Activated naive CD8-positive, alpha-beta T cell treated with anti-CD3 and anti-CD28 coated beads, Interleukin-2, amount 10 ng/mL, durations not matched to agents 7 days and 5 days (primary cell): ENCODE measurements at regions not wholly inside any gene's neighbourhood (a gene's known extent, or its start where the extent isn't known, plus 50 kb on each side); places are given as distances from the start of the nearest gene placed in this dataset.

ENCODE experiments used
- ATAC-seq: fragments of 150-1000 bp; cut with Tn5 transposase; one replicate; pipeline ENCODE4 v1.10.0; 2021; ENCODE audit warnings: low read depth, moderate library complexity
- POLR2A ChIA-PET: fragments of 350-600 bp; sonication (Branson Sonifier 250); formaldehyde crosslinking; loops from one replicate; lab custom pipeline; 2021; ENCODE audit warnings: antibody characterized with exemption; lab: Charles Lee
- DNase-seq: peaks from one replicate; pipeline ENCODE4 v3.0.0; 2021
- H3K27ac Mint-ChIP-seq: one replicate; pipeline ENCODE4 v1.8.0; 2022; ENCODE audit warnings: mild to moderate bottlenecking, mixed read lengths
- H3K27me3 Mint-ChIP-seq: one replicate; pipeline ENCODE4 v1.8.0; 2022; ENCODE audit warnings: mild to moderate bottlenecking, moderate library complexity, mixed read lengths
- H3K36me3 Mint-ChIP-seq: one replicate; pipeline ENCODE4 v1.8.0; 2021; ENCODE audit warnings: mild to moderate bottlenecking, mixed read lengths
- H3K4me1 Mint-ChIP-seq: one replicate; pipeline ENCODE4 v1.8.0; 2021; ENCODE audit warnings: mixed read lengths
- H3K4me3 Mint-ChIP-seq: one replicate; pipeline ENCODE4 v1.8.0; 2022; ENCODE audit warnings: mild to moderate bottlenecking, moderate library complexity, mixed read lengths
- H3K9me3 Mint-ChIP-seq: one replicate; pipeline ENCODE4 v1.8.0; 2021; ENCODE audit warnings: mixed read lengths

DNA sequence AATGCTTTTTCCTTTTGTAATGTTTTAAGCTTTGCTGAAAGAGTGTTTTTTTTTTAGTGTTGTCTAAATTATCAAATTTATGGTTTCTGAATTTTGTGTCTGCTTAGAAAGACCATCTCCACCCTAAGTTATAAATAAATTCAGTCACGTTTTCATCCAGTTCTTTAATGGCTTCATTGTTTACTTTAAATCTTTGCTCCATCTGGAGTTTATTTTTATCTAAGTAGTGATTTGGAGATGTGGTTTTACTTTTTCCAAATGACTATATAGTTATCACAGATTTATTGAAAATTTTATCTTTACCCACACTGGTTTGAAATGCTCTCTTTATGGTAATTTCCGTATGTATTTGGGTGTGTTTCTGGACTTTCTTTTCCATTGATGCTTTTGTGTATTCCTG is 577.2 kb upstream of the ZNF608 start:
- H3K36me3 Mint-ChIP-seq, result no peaks in the 10 kb centered on the region
- POLR2A ChIA-PET, result no interaction called here
- no peak for ATAC-seq
- no peak for DNase-seq
- no peaks in the 10 kb centered on the region for H3K9me3 Mint-ChIP-seq
- no peaks in the 10 kb centered on the region for H3K4me1 Mint-ChIP-seq
- H3K4me3 Mint-ChIP-seq, result no peak overlapping the region
- no peaks in the 10 kb centered on the region for H3K27me3 Mint-ChIP-seq
- no peak overlapping the region for H3K27ac Mint-ChIP-seq

DNA sequence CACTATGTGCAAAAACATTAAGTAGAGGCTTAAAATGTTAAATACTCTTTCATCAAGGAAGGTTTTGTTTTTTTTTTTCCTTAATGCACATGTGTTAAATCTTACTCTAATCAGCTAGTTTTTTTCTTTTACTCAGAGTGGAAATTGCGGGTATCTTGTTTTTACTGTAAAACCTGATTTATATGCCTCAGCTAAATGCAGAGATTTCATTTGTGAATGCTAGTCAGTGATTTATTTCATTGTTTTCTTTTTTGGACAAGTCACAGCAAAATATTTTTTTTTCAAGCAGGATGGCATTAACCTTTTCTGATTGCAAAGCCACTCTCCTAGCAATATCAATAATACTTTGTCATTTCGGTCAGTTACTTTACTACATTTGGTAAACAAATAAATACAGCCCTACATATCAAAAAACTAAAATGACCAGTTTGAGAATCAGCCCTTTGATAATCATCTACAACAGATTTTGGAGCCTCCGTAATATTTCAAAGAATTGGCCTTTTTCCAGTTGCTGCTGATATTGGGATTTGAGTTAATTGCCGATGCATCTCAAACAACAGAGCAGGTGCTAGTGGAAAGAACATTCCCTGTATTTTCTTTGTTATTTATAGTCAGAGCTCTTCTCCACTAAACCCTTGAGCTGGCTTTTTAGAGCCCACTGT is 579.2 kb upstream of the ZNF608 start:
- POLR2A ChIA-PET, result no interaction called here
- H3K4me3 Mint-ChIP-seq, result no peak overlapping the region
- DNase-seq, result no peak
- ATAC-seq, result no peak
- no peaks in the 10 kb centered on the region for H3K27me3 Mint-ChIP-seq
- H3K9me3 Mint-ChIP-seq, result no peaks in the 10 kb centered on the region
- no peaks in the 10 kb centered on the region for H3K36me3 Mint-ChIP-seq
- H3K4me1 Mint-ChIP-seq, result no peaks in the 10 kb centered on the region
- no peak overlapping the region for H3K27ac Mint-ChIP-seq

- ATAC-seq, result no peak
- no peak overlapping the region for H3K27ac Mint-ChIP-seq
- no peak overlapping the region for H3K4me3 Mint-ChIP-seq
- DNase-seq, result no peak
- no peaks in the 10 kb centered on the region for H3K4me1 Mint-ChIP-seq
- no peaks in the 10 kb centered on the region for H3K36me3 Mint-ChIP-seq
- no peaks in the 10 kb centered on the region for H3K9me3 Mint-ChIP-seq
- H3K27me3 Mint-ChIP-seq, result no peaks in the 10 kb centered on the region
- POLR2A ChIA-PET, result no interaction called here
These were observed 579.7 kb upstream of the ZNF608 start for GRCh38 chr5:125326150-125326510.

DNA sequence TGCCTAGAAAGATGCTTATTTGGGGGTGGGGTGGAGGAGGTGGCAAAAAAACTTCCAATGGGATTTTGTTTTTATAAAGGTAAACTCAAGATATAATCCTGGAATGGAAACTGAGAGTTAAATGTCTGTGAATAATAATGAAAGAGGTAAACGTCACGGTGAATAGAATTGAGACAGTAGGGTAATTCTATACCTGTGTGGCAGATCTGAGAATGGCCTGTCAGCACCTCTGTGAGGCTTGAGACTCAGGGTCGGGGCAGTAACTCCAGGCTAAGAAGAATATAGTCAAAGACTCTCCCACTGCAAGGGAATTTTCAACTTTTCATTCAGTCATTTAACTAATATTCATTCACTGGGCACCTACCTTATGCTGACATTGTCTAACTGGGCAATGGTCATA is 581.2 kb upstream of the ZNF608 start:
- no peak overlapping the region for H3K4me3 Mint-ChIP-seq
- H3K27me3 Mint-ChIP-seq, result no peaks in the 10 kb centered on the region
- H3K9me3 Mint-ChIP-seq, result no peaks in the 10 kb centered on the region
- ATAC-seq (no peak), DNase-seq (no peak)
- no peaks in the 10 kb centered on the region for H3K36me3 Mint-ChIP-seq
- no peak overlapping the region for H3K27ac Mint-ChIP-seq
- H3K4me1 Mint-ChIP-seq, result no peaks in the 10 kb centered on the region
- POLR2A ChIA-PET, result no interaction called here

- Mint-ChIP-seq H3K4me3 (no peak overlapping the region), H3K4me1 (no peaks in the 10 kb centered on the region), H3K9me3 (no peaks in the 10 kb centered on the region), H3K27me3 (no peaks in the 10 kb centered on the region), H3K27ac (no peak overlapping the region), H3K36me3 (no peaks in the 10 kb centered on the region)
- POLR2A ChIA-PET, result no interaction called here
- ATAC-seq (no peak), DNase-seq (no peak)
These were observed 585.7 kb upstream of the ZNF608 start for GRCh38 chr5:125331987-125332598.

DNA sequence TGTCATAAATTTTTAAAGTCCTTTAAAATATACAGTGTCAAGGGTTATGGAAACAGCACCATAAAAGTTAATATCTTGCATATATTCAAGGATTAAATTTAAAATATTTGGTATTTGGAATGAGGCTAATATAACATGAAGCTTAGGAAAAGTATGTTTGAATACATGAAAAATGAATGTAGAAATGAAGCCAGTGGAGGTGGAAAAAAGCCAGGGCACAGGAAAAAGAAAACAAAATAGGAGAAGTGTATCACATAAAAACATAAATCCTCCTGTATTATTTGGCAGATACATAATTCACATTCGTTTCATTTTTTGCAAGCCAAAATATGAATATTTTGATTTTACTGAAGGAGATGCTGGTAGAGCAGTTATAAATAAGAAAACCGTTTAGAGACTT is 587.0 kb upstream of the ZNF608 start:
- no peaks in the 10 kb centered on the region for H3K36me3 Mint-ChIP-seq
- no peak overlapping the region for H3K27ac Mint-ChIP-seq
- no peak for ATAC-seq
- H3K9me3 Mint-ChIP-seq, result no peaks in the 10 kb centered on the region
- no peak overlapping the region for H3K4me3 Mint-ChIP-seq
- no peak for DNase-seq
- H3K27me3 Mint-ChIP-seq, result no peaks in the 10 kb centered on the region
- POLR2A ChIA-PET, result no interaction called here
- no peaks in the 10 kb centered on the region for H3K4me1 Mint-ChIP-seq

- H3K27ac Mint-ChIP-seq, result no peak overlapping the region
- H3K27me3 Mint-ChIP-seq, result no peaks in the 10 kb centered on the region
- DNase-seq (no peak), ATAC-seq (no peak)
- POLR2A ChIA-PET, result no interaction called here
- H3K9me3 Mint-ChIP-seq, result no peaks in the 10 kb centered on the region
- no peak overlapping the region for H3K4me3 Mint-ChIP-seq
- no peaks in the 10 kb centered on the region for H3K4me1 Mint-ChIP-seq
- no peaks in the 10 kb centered on the region for H3K36me3 Mint-ChIP-seq
These were observed 590.0 kb upstream of the ZNF608 start for GRCh38 chr5:125336401-125336800.

DNA sequence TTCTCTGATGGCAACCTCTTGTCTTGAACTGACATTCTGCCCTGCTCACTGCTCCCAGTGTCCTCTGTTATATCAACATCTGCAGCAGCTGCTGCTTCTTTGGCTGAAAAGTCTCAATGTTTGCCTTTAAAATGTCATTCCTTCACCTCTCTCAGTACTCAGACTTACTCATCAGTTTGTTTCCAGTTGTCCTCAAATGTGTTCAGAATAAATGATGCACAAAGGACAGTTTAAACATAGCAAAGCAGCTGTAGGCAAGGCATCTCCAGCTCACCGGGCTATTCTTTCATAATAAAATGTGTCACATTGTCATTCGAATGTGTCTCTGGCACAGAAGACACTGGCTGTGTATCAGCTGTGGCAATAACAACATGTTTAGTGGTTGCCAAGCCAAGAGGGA is 590.9 kb upstream of the ZNF608 start:
- no peaks in the 10 kb centered on the region for H3K9me3 Mint-ChIP-seq
- ATAC-seq (no peak), DNase-seq (no peak)
- H3K36me3 Mint-ChIP-seq, result no peaks in the 10 kb centered on the region
- no peak overlapping the region for H3K27ac Mint-ChIP-seq
- H3K27me3 Mint-ChIP-seq, result no peaks in the 10 kb centered on the region
- POLR2A ChIA-PET, result no interaction called here
- no peak overlapping the region for H3K4me3 Mint-ChIP-seq
- no peaks in the 10 kb centered on the region for H3K4me1 Mint-ChIP-seq

DNA sequence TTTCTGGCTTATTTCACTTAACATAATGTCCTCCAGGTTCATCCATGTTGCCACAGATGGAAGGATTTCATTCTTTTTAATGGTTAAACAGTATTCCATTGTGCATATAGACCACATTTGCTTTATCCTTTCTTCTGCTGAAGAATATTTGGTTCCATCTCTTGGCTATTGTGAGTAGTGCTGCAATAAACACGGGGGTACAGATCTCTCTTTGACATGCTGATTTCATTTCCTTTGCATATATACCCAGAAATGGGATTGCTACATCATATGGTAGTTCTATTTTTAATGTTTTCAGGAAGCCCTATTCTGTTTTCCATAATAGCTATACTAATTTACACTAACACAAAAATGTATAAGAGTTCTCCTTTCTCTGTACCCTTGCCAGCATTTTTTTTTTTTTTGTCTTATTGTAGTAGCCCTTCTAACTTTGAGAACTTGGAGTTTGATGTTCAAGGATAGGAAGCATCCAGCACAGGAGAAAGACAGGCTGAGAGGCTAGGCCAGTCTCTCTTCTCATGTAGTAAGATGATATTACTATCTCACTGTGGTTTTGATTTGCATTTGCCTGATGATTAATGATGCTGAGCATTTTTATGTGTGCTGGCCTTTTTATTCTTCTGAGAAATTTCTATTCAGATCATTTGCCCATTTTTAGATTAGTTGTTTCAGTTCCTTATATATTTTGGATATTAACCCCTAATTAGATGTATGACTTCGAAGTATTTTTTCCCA is 592.2 kb upstream of the ZNF608 start:
- ATAC-seq, result no peak
- H3K9me3 Mint-ChIP-seq, result peaks cover under 1% of the 10 kb centered on the region

DNA sequence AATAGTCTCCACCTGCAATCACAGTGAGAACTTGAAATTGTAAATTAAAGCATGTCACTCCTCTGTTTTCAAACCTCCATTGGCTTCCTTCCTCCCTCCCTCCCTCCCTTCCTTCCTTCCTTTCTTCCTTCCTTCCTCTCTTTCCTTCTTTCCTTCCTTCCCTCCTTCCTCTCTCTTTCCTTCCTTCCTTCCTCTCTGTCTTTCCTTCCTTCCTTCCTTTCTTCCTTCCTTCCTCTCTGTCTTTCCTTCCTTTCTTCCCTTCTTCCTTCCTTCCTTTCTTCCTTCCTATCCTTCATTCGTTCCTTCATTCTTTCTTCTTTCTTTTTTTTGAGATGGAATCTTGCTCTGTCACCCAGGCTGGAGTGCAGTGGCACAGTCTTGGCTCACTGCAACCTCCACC is 595.0 kb upstream of the ZNF608 start:
- ATAC-seq (no peak), DNase-seq (no peak)
- Mint-ChIP-seq H3K36me3 (no peaks in the 10 kb centered on the region), H3K4me1 (no peaks in the 10 kb centered on the region), H3K27ac (no peak overlapping the region), H3K4me3 (no peak overlapping the region), H3K9me3 (peaks cover 2% of the 10 kb centered on the region), H3K27me3 (no peaks in the 10 kb centered on the region)
- POLR2A ChIA-PET, result no interaction called here

More for the DNA sequence above, 592.2 kb upstream of the ZNF608 start:
- H3K36me3 Mint-ChIP-seq, result no peaks in the 10 kb centered on the region
- no peak overlapping the region for H3K27ac Mint-ChIP-seq
- no peak overlapping the region for H3K4me3 Mint-ChIP-seq
- DNase-seq, result no peak
- POLR2A ChIA-PET, result no interaction called here
- no peaks in the 10 kb centered on the region for H3K4me1 Mint-ChIP-seq
- no peaks in the 10 kb centered on the region for H3K27me3 Mint-ChIP-seq

DNA sequence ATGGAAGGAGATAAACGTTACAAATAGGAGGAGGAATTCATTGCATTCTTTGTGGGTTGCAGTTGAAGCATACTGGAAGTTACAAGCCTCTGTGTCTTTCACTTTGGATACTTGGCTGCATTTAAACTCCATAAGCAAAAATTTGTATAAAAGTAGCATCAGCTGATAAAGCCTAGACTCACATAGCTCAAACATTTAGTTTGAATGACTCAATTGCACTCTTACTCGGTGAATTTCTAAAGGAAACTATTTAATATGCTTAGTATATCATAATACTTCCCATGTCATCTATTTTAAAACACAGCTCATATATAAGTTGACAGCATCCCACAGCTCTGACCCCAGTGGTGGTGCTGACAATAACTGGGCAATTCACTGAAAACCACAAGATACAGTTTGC is 596.6 kb upstream of the ZNF608 start:
- POLR2A ChIA-PET, result no interaction called here
- peaks cover 4% of the 10 kb centered on the region for H3K9me3 Mint-ChIP-seq
- H3K27me3 Mint-ChIP-seq, result no peaks in the 10 kb centered on the region
- no peak overlapping the region for H3K4me3 Mint-ChIP-seq
- H3K27ac Mint-ChIP-seq, result no peak overlapping the region
- DNase-seq (no peak), ATAC-seq (no peak)
- no peaks in the 10 kb centered on the region for H3K36me3 Mint-ChIP-seq
- H3K4me1 Mint-ChIP-seq, result no peaks in the 10 kb centered on the region

DNA sequence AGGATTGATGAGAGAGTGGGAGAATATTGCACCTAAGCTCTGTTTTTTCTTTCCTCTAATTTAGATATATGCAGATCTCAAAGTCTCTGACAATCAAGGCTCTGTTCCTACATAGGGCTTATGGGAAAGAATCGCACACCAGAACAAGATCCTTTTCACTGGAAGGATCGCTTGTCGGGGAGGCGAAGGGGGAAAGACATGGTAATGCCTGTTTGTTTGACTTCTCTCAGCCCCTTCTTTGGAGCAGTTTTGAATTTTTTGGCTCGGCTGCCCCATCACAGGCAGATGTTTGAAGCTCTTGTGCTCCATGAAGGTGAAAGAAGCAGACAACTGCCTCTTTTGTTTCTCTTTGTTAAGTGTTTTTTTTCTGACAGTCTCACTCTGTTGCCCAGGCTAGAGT is 599.9 kb upstream of the ZNF608 start:
- no peak overlapping the region for H3K27ac Mint-ChIP-seq
- H3K36me3 Mint-ChIP-seq, result no peaks in the 10 kb centered on the region
- DNase-seq (no peak), ATAC-seq (no peak)
- POLR2A ChIA-PET, result no interaction called here
- no peak overlapping the region for H3K4me3 Mint-ChIP-seq
- no peaks in the 10 kb centered on the region for H3K27me3 Mint-ChIP-seq
- H3K4me1 Mint-ChIP-seq, result no peaks in the 10 kb centered on the region
- H3K9me3 Mint-ChIP-seq, result peaks cover 4% of the 10 kb centered on the region

DNA sequence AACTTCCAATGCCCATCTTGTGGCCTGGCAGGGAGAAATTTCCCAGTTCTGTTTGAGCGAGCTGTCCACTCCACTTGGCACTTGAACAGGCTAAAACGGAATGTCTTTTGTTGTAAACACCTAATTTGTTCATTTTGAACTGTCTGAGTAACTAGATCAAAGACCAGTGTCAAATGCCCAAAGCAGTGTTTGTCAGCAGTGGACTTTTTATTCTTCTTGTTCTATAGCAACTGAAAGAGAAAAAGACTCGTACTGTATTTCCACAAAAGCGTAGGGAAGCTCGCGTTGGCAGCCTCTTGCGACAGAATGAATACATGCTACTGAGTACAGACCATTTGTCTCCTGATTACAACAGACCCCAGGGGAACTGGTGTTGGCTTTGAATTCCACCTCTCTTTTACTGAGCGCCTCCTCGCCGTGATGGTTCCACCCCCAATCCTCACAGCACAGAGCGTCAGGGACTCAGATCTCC is 601.8 kb upstream of the ZNF608 start:
- Mint-ChIP-seq H3K27ac (no peak overlapping the region), H3K36me3 (no peaks in the 10 kb centered on the region), H3K4me1 (no peaks in the 10 kb centered on the region), H3K4me3 (no peak overlapping the region), H3K9me3 (peaks cover 6% of the 10 kb centered on the region), H3K27me3 (no peaks in the 10 kb centered on the region)
- no peak for ATAC-seq
- no peak for DNase-seq
- POLR2A ChIA-PET, result no interaction called here
